NCI-H2196 (cell line): ENCODE measurements at regions not wholly inside any gene's neighbourhood (a gene's known extent, or its start where the extent isn't known, plus 50 kb on each side); places are given as distances from the start of the nearest gene placed in this dataset.
A peak's percentile ranks its signal among the peaks of the same experiment; 100 is the strongest.
"Not testable (repeated sequence)": the region's sequence is repeated elsewhere in the genome, so short reads cannot be mapped to it uniquely, and the experiment has no call there.

Experiments
- DNase-seq: peaks from one replicate; lab custom pipeline; 2025; ENCODE audit not compliant: unreplicated experiment; lab: John Stamatoyannopoulos, UW

GRCh38 chr9:38342532-38342931 is 50.0 kb upstream of the ALDH1B1 start:
- DNase-seq = no peak

GRCh38 chr9:38342096-38342495 is 50.4 kb upstream of the ALDH1B1 start:
- no peak for DNase-seq

GRCh38 chr9:38339496-38339895 is 53.0 kb upstream of the ALDH1B1 start:
- DNase-seq = no peak

GRCh38 chr9:38339087-38339486 is 53.4 kb upstream of the ALDH1B1 start:
- peak; percentile 17 for DNase-seq

- DNase-seq = no peak
Measured at GRCh38 chr9:38338342-38339018, 54.0 kb upstream of the ALDH1B1 start.

GRCh38 chr9:38337706-38338264 is 54.7 kb upstream of the ALDH1B1 start:
- no peak for DNase-seq

GRCh38 chr9:38337181-38337580 is 55.3 kb upstream of the ALDH1B1 start:
- DNase-seq = no peak

GRCh38 chr9:38336341-38336740 is 56.2 kb upstream of the ALDH1B1 start:
- no peak for DNase-seq

GRCh38 chr9:38335686-38336085 is 56.8 kb upstream of the ALDH1B1 start:
- DNase-seq = no peak

GRCh38 chr9:38334234-38334633 is 58.3 kb upstream of the ALDH1B1 start:
- no peak for DNase-seq

GRCh38 chr9:38333047-38333446 is 59.5 kb upstream of the ALDH1B1 start:
- no peak for DNase-seq

GRCh38 chr9:38332625-38333024 is 59.9 kb upstream of the ALDH1B1 start:
- no peak for DNase-seq

GRCh38 chr9:38331141-38331540 is 61.4 kb upstream of the ALDH1B1 start:
- DNase-seq = no peak

- DNase-seq = no peak
Measured at GRCh38 chr9:38329968-38330367, 62.5 kb upstream of the ALDH1B1 start.

- DNase-seq = no peak
Measured at GRCh38 chr9:38328765-38329164, 63.7 kb upstream of the ALDH1B1 start.

- DNase-seq = no peak
Measured at GRCh38 chr9:38326122-38326521, 66.4 kb upstream of the ALDH1B1 start.

GRCh38 chr9:38324213-38324612 is 68.3 kb upstream of the ALDH1B1 start:
- not testable (repeated sequence) for DNase-seq

GRCh38 chr9:38322937-38323336 is 69.6 kb upstream of the ALDH1B1 start:
- no peak for DNase-seq

- DNase-seq = no peak
Measured at GRCh38 chr9:38319496-38320173, 72.9 kb upstream of the ALDH1B1 start.

GRCh38 chr9:38318759-38319495 is 73.6 kb upstream of the ALDH1B1 start:
- DNase-seq = no peak

GRCh38 chr9:38316166-38316780 is 76.2 kb upstream of the ALDH1B1 start:
- DNase-seq = peak; percentile 70
